GM19240 (cell line): ENCODE measurements at regions not wholly inside any gene's neighbourhood (a gene's known extent, or its start where the extent isn't known, plus 50 kb on each side); places are given as distances from the start of the nearest gene placed in this dataset.
"Not testable (repeated sequence)": the region's sequence is repeated elsewhere in the genome, so short reads cannot be mapped to it uniquely, and the experiment has no call there.

Experiments
- DNase-seq: peaks from one replicate; pipeline ENCODE4 v3.0.0; 2011; ENCODE audit warnings: low spot score; ENCODE audit not compliant: insufficient read length

DNA sequence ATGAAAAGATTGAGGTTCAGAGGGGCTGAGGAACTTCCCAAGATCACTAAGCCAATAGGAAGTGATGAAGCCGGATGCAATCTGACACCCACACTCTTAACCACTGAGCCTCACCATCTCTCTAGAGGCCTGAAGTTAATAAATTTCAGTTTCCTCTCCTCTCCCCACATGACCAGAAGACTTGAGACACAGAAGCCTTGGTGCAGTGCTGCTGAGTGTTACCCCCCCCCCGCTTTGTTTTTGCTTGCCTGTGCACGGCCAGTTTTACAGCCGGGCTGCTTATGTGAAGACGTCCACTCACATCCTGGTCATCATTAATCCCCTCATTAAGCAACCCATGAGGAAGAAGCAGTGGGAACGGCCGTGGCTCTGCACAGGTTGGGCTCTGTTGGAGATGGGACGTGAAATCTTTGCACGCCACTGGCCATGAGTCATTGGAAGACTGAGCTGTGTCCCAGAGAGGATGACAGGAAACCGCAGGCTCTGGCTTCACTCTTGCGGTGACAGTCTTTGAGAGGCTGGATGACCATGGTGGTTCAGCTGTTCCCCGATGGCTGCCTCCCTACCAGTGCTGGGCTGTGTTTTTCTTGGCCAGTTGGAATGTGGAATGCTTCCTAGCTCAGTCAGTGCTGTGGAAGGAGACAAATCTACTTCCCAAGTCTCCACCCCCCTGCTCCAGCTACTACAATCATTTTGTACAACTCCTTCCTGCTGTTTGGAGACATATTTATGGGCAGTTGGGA is 232.6 kb upstream of the LRTM1 start:
- no peak for DNase-seq

DNA sequence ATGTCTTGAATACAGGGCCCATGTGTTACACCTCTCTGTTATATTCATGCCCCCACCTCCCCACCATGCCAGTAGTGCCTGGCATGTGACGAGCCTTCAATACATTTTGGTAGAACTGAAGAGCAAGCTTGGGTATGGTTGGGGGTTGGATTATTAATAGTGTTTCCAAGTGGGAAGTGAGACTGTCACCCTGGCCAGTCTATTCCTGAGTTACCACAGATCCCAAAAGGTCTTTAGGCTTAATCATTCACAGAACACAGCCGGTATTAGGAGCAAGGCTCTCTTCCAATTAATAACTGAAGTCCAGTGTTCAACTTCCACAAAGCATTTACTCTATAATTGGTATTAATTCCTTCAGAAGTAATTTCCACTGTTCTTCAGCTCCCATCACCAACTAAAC is 231.9 kb upstream of the LRTM1 start:
- DNase-seq = no peak

DNA sequence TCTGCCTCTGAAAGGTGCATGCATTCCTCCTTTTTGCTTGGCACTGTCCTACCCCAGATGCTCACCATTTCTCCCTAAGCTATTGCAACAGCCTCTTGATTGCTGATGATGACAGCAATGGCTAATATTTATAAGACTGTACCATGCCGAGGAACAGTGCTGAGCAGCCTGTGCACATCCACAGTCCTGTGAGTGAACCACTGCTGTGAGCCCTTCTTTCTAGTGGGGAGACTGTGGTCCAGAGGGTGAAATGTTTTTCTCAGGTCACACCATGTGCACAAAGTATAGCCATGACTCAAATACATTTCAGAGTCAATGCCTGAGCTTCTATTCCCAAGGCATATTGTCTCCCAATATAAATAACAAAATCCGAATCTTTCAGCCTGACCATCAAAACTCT is 231.2 kb upstream of the LRTM1 start:
- DNase-seq = no peak

DNA sequence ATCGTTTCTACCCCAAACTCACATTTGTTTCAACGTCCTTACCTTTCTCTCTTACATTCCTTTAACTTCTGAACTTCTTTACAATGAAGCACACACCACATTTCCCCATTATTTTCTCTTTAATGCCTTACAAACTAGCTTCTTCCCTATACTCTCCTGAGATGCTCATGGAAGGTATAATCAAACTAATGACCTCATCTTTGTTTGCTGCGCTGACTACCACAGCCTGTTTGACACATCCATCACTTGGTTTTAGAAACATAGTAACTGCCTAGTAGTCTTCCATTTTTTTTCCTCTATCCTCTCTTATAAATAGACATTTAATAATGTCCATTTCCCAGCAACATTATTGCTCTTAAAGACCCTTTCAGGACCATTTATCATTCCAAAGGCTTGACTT is 230.5 kb upstream of the LRTM1 start:
- DNase-seq = no peak

GRCh38 chr3:55157731-55158130 is 229.9 kb upstream of the LRTM1 start:
- DNase-seq = no peak

DNA sequence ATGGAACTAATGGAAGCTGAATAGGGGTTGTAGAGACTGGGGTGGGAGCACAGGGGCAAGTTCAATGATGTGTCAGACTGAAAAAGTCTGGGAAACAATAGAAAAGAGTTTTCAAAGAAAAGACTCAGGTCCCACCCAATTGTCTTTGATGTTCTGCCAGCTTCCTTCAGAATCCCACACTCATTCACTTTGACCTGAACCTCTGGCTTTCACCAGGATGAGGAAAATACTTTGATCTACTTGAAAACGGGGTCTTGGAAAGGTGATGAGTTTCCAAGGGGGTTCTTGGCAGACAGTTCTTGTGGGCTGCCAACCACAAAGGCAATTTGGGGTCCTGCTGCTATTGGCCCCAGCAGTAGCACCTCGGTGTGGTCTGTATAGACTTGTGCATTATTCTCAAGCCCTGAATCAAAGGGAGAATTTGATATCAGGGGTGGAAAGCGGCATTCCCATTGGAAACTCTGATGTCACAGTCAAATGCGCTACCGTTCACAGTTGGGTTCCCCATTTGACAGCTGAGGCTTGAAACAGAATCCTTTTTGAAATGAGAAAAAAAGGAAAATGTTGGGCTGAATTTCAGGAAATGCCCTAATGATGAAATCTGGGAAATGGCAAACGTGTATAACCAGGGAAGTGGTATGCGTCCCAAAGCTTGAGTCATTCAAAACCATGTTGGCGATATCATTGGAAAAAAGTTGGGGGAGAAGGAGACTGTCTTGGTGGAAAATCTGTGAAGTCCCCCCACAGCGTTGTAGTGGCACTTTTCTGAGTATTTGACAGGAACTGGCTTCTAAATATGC is 229.2 kb upstream of the LRTM1 start:
- no peak for DNase-seq

- DNase-seq = no peak
Observed at GRCh38 chr3:55147856-55148720, 220.2 kb upstream of the LRTM1 start.

DNA sequence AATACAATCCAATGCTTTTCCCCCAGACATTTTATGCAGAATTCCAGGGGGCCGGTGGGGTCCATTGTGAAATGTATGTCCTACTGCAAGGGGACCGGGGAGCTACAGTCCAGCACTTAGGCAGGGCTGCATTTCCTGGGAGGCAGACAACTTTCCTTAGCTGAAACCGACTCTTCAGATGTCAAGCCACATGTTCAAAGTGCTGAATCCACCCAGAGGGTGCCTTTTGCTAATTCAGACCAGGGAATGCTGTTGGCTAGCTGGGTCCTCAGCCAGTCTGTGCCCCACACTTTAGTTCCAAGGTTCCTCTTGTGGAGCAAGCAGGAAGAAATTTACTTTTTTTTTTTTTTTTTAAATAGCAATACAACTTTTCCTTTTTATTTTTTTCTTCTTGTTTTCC is 219.5 kb upstream of the LRTM1 start:
- no peak for DNase-seq

DNA sequence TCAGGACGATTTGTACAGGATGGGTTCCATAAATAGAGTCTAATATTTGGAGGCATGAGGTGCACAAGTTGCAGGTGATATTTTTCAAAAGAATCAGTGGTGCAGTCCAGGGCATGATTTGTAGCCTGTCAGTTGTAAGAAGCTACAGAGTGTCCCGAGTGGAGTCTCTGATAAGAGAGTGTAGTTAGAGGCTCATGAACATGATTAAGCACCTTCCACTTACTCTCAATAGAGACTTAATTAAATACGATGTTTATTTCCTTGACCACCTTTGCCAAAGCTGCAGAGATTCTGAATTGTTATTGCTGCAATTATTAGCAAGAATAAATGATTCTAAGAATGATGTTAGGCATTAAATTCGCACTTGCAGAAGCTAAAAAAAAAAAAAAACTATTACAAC is 218.4 kb upstream of the LRTM1 start:
- no peak for DNase-seq

DNA sequence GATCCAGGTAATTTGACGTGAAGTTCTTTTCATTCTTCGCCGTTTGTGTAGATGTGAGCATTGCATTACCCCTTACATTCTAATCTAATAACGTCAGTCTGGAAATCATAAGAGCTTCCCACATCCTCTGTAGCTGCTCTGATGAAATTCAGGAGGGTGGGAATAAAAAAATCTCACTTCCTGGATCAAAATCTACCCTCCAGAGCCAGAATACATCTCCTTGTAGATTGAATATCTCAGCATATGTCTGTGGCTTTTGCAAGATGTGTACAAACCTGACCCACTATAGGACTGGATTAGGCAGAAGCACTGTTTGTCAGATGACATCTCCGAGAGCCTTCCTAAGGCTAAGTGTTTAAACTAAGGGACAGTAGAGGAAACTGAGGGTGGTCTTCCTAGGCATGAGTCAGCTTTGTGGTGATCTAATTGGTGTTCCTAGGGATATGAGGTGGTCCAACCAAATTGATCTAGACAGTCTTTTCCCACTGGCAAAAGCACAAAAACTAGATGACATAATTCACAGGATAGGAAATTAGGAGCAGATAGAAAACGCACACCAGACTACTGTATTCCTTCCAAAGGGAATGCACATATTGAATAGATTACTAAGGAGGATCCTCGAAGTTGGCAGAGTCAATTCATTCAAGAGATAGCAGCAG is 216.3 kb upstream of the LRTM1 start:
- no peak for DNase-seq

DNA sequence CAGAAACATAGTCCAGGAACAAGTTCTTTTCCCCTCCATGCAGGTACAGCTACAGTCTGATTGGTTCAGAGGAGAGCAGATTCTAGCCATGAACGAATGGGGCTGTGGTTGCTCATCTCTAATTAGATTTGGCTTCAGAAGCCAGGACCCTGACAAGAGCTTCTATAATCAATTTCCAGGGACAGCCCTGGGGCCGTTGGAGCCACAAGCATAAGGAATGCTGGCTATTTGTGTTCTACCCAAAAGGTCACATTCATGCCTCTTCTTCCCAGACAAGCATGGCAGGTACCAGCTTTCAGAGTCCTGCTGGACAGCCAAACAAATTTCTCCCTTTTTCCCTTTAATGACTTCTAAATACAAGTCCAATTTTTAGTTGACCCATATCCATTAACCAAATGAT is 215.5 kb upstream of the LRTM1 start:
- no peak for DNase-seq

GRCh38 chr3:55136291-55136690 is 208.4 kb upstream of the LRTM1 start:
- not testable (repeated sequence) for DNase-seq

- no peak for DNase-seq
Observed at GRCh38 chr3:55128225-55128823, 200.5 kb upstream of the LRTM1 start.

DNA sequence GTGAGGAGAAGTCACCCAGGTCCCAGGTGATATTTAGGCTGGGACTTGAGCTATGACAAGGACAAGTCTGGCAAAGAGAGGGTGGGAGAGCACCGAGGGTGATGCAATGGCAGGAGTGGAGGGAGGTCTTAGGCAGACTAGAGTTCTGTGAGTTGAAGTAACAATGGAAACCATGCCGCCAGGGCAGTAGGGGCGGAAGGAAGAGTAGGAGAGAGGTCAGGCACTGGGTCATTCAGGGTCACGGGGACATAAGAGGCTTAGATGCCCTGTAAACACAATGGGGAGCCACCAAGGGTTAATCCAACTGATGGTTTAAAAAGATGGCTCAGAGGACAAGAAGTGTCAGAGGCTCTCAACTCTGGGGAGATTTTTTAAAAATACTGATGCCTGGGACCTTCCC is 199.7 kb upstream of the LRTM1 start:
- DNase-seq = no peak

- DNase-seq = no peak
Observed at GRCh38 chr3:55124371-55124770, 196.5 kb upstream of the LRTM1 start.
